ENCODE measurements at regions not wholly inside any gene's neighbourhood (a gene's known extent, or its start where the extent isn't known, plus 50 kb on each side); places are given as distances from the start of the nearest gene placed in this dataset.
"Not testable (repeated sequence)": the region's sequence is repeated elsewhere in the genome, so short reads cannot be mapped to it uniquely, and the experiment has no call there.

DNA sequence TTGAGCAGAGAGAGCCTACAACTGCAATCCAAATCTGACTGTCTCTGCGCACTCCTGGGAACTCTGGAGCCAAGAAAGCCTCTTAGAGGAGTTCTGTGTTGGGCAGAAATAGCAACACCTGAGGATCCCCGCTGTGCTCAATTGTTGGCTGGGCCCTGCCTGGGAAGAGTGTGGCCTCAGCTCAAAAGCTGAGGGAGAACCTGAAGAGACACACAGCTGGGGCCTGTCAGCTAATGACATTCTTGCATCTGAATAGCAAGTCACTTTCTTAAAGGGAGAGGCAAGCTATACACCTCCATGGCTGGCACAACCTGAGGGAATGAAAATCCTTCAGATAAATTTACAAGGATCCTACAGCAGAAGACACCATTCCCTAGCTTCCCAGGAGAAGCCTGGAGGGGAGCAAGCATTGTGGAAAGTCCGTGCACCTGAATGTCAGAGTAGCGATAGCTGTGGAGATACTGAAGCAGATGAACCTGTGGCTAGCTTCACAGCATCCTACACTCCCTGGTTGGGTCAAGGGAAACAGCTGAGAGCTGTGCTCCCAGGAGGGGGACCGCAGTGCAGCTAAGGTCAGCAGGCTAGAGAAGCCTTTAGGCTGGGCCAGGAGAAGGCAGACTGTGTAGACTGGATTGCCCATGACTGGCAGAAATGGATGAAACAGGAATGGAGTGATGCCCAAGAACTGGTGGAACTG, 159.9 kb upstream of the PFN2 start:
- no peak for DNase-seq (ENCODE audit: low spot score)

GRCh38 chr3:150129166-150129565, 158.5 kb upstream of the PFN2 start:
- no peak for DNase-seq (ENCODE audit: low spot score)

DNA sequence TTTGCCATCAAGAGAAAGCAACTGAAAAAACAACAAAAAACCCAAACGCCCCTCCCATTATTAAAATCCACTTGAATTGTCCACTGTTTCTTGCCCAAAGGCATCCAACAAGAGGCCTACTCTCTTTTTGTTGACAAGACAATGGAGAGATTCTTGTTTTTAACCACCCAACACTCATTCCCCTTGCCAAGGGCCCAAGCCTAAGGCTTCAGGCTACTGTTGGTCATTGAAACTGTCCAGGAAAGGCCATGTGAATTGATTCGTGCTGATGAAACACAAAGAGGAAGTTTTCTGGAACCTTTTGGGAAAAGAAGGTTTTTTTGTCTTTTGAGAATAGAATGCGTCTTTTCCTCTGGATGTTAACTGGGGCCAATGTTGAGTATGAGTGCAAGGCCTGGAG, 157.4 kb upstream of the PFN2 start:
- no peak for DNase-seq (ENCODE audit: low spot score)

DNA sequence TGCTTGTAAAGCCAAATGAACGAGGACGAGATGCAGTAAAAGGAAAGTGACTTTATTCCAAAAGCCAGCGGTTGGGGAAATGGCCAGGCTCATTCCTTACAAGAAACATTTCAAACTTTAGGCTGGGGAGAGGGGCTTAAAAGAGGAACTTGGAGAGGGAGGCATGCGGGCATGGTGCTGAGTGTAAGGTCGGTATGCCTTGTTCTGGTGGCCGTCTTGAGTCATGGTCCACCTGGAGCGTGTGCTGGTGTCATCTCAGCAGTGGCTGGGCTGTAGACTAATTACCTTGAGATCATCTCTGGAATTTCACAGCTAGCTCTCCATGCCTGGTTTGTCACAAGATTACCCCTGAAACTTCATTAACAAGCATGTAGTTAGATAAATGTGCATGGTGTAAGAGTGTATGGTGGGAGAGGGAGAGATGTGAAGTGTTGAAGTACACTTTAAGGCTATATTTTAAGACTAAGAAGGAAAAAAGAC, 156.4 kb upstream of the PFN2 start:
- DNase-seq (ENCODE audit: low spot score), result no peak

GRCh38 chr3:150124142-150124541, 153.4 kb upstream of the PFN2 start:
- DNase-seq (ENCODE audit: low spot score), result no peak

DNA sequence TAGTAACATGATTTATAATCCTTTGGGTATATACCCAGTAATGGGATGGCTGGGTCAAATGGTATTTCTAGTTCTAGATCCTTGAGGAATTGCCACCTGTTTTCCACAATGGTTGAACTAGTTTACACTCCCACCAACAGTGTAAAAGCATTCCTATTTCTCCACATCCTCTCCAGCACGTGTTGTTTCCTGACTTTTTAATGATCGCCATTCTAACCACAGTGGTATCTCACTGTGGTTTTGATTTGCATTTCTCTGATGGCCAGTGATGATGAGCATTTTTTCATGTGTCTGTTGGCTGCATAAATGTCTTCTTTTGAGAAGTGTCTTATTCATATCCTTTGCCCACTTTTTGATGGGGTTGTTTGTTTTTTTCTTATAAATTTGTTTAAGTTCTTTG, 152.6 kb upstream of the PFN2 start:
- DNase-seq (ENCODE audit: low spot score), result not testable (repeated sequence)

DNA sequence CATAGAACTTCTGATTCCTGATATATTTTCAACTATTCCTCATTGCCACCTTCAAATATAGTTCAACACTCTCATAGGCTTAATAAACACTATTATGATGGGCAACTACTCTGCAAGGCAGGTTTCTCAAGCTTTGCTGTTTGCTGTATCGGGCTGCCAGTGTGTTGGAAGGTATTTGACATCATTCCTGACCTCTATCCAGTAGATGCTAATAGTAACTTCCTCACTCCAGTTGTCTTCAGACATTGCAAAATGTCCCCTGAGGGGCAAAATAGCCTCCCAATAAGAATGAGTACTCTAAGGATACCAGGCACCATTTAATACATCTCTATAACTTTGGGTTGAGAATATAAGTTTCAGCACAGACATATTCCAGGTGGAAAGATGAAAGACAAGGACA, 147.5 kb upstream of the PFN2 start:
- no peak for DNase-seq (ENCODE audit: low spot score)

- DNase-seq (ENCODE audit: low spot score), result no peak
These were observed 146.4 kb upstream of the PFN2 start for GRCh38 chr3:150117076-150117475.

DNA sequence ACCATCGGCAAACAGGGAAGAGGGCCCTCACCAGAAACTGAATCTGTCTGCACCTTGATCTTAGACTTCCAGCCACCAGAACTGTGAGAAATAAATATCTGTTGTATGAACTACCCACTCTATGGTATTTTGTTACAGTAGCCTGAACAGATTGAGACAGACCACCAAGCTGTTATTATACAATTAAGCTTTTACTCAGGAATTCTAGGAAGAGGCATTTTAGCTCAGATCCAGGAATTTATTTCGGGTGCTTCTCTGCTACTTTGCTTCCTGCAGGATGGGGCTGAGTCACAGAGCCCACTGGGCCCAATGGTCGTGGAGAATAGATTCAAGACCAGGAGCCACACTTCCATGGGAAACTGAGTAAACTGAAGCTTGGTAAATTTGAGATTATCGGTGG, 145.5 kb upstream of the PFN2 start:
- no peak for DNase-seq (ENCODE audit: low spot score)

DNA sequence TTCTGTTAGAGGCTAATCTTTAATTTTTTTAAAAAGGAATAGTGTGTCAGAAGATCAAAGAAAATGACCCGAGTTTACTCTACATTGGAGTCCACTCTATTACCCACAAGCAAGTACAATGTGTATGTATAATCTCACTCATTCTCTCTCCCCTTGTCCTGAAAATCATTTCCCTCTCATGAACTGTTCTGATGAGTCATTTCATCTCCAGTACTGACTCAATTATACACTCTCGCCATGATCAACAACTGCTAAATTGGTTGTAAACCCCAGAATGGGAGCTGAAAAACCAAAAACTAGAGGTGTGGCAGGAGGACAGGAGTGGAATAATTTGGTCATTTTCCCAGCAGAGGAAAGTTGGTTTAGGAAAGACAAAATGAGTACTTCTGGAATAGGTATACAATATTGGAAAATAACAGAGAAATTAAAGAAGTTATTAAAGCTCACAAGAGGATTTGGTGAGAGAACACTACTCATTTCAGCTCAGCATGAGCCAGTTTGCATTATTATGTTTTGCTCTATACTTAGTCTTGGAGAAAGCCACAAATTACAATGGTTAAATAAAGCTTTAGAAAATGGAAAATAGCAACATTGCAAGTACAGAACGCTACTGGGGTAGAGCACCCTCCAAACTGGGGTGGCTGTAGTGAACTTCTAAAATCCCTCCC, 144.3 kb upstream of the PFN2 start:
- peak; percentile 23 for DNase-seq (ENCODE audit: low spot score)

DNA sequence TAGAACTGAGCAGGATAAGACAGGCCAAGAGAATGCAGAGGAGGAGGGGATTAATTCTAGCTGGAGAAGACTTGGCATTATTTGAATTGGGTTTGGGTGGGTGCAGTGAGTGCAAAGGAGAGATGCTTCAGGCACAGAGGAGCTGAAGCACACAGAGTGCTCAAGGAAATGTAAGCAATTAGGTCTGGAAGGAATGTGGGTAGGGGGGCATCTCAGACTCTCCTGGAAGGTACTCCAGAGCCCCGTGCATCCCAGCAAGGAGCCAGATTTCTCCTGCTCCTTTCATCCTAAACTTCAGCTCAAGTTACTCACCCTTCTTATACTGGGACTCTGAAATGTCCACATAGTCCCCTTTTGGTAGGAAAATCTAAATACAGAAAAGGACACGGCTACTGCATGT, 143.6 kb upstream of the PFN2 start:
- no peak for DNase-seq (ENCODE audit: low spot score)

DNA sequence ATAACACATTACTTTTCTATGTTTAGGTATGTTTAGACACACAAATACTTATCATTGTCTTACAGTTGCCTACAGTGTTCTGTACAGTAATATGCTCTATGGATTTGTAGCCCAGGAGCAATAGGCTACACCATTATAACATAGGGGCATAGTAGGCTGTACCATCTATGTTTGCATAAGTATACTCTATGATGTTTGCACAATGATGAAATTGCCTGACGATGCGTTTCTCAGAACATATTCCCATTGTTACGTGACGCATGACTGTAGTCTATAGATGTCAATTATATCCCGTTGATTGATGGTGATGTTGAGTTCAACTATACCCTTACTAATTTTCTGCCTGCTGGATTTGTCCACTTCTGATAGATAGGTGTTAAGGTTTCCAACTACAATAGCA, 139.4 kb upstream of the PFN2 start:
- no peak for DNase-seq (ENCODE audit: low spot score)

DNA sequence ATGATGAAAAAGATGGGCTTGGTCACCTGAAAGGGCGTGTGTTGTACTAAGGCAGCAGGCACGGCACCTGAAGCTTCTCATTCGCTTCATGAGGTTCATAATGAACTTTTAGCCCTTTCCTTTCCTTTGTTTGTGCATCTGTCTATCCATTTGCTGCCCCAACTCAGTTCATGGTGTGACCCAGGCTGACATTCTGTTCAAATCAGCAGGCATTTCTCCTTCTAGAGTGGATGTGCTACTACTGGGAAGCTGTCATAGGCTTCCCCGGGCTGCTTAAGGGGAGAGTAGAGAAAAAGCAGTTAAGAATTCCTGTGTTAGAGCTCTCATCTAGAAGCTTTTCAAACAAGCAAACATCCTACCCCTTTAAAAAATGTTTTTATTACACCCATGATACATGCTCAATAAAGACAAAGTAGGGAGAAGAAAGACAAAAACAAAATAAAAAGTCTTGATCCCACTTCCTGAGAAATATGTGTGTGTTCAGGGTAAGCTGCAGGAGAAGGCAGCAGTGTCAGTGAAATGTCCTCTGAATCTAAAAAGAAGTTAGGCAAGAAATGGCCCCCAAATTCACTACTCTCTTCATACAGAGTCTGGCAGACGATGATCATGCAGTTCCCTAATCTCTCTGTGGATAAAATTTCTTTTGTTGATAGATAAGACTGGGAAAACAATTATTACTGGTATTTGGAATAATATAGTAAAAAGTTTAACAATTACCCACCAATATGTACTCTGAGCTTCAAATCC, 136.9 kb upstream of the PFN2 start:
- no peak for DNase-seq (ENCODE audit: low spot score)

GRCh38 chr3:150106740-150107428, 136.2 kb upstream of the PFN2 start:
- peak; percentile 77 for DNase-seq (ENCODE audit: low spot score)

GRCh38 chr3:150105886-150106612, 135.4 kb upstream of the PFN2 start:
- no peak for DNase-seq (ENCODE audit: low spot score)

DNA sequence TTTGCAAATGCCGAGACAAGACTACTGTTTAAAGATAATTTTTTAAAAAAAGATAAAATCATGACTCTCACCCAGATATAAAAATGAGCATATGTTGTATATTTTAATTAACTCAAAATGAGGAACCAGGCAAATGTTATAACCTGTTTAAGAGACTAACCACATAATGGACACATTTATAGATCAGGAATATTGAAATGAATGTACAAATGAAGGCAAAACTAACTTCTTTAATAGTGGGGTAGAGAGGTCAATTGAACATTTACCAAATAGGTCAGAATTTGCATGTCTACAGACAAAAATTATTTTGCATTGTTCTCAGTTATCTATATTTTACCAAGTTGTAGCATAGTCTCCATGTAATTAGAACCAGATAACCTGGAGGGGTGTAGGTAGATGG, 134.3 kb upstream of the PFN2 start:
- DNase-seq (ENCODE audit: low spot score), result no peak

DNA sequence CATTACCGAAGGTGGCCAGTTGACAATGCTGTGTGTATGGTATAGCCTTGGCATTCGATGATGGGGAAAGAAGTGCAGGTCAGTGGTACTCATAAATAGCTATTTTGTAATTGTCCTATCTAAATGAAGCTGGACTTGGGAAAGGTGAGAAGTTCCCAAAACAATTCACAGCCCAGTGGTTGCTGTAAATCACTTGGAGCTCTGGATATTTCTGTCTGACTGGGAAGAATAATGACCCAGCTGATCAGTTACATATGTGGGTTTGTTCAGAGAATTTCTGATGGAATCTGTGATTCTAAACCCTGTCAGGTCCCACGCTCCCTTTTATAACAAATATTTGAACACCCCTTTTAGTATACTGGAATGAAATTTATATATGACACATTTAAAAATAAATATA, 133.9 kb upstream of the PFN2 start:
- no peak for DNase-seq (ENCODE audit: low spot score)

- DNase-seq (ENCODE audit: low spot score), result no peak
These were observed 130.3 kb upstream of the PFN2 start for GRCh38 chr3:150101016-150101415.

DNA sequence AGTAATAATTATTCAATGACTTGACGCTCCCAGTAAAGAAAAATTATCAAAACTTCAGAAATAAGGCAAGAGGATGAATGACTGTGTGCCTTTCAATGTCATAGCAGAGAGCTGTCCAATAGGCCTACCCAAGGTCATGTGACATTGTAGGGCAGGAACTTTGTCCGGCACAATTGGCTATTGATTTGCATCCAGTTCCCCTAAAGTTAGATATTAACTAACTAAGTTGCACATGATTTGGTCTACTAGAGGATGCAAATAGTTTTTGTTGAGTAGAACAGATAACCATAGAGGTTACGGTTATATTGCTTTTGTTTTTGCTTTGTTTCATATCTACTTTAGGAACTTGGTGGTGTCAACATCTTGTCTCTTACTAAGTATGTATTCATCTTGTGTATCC, 127.9 kb upstream of the PFN2 start:
- no peak for DNase-seq (ENCODE audit: low spot score)

GRCh38 chr3:150097588-150097890, 126.8 kb upstream of the PFN2 start:
- DNase-seq (ENCODE audit: low spot score), result no peak

GRCh38 chr3:150096700-150097587, 126.2 kb upstream of the PFN2 start:
- DNase-seq (ENCODE audit: low spot score), result no peak
